ENCODE measurements at regions not wholly inside any gene's neighbourhood (a gene's known extent, or its start where the extent isn't known, plus 50 kb on each side); places are given as distances from the start of the nearest gene placed in this dataset.
A peak's percentile ranks its signal among the peaks of the same experiment; 100 is the strongest.

DNA sequence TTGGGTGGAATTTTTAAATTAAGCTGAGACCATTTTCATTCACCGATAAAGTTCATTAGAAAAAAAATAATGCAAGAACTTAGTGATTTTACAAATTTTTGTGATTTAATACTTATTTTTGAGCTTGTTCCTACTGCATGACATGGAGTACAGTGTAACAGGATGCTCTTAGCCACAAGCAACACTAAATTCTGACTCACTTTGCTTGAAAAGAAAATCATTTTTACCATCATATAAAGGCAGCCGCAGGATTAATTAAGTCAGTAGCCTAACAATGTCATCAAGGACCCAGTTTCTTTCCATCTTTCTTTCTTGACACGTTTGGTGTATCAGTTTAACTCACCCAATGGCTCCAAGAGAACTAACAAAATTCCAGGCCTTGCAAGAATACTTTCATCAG, 540.3 kb upstream of the LUZP2 start:
- no peak for DNase-seq

DNA sequence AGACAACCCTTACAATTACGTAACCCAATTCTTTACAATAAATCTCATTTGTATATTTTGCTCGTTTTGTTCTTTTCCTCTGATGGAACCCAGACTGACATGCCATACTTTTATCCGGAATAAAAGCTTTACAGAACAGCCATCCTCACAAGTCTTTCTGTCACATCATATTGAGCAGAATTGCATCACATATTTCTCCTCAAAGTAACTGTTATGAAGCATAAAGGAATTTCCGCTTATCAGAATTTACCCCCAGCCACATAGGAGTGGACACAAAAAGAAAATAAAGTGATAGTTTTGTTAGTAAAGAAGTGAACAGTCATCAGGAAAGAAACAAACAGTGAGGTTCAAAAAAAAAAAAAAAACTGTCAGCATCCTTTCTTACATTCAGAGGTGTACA, 539.5 kb upstream of the LUZP2 start:
- DNase-seq = peak; percentile 60

DNA sequence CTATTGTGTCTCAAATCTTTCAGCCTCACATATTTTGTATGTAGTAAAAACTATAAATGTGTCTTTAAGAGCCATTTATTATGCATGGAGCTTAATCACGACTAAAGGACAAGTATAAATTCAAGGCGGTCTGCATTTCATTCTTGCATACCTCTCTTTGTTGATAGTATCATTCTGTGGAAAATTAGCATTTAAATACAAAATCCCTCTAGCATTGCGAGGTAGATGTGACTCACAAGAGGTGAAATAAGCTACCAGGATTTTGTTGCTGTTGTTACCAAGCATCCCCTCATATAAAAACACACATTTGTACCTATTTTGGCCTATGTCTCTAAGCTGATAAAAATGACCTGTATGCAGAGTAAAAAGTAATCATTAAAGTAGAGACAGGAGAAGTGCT, 537.4 kb upstream of the LUZP2 start:
- no peak for DNase-seq

DNA sequence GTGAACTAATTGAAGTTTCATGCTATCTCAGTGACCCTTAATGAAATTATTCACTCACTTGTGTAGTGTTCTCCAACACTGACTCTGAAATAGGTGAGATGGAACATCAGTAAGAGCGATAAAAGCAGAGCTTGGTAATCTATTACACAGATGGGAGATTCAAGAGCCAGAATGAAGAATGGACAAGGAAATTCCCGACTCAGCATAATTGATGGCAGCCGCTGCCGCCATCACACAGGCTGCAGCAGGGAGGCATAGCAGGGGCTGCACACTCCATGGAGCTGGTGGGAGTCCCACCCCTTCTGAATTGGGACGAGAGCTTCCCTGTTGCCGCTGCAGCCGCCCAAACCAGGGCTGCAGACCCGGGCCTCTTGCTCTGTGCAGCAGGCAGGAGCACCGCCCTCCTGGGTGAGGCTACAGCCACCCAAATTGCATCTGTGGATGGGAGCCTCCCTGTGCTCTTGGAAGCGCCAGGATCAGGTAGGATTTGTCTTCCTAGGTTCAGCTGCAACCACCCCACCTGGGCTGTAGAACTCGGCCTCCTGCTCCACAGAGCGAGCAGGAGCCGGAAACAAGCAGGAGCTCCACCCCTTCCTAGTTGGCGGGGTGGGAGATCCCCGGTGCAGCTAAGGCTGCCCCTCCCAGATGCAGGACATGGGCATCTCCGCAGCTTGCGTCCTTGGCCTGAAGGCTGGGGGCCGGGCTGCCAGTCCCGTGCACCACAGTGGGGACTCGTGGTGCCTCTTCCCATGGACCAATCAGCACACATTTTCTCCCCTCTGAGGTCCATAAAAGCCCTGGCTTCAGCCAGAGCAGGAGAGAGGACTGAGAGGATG, 535.1 kb upstream of the LUZP2 start:
- DNase-seq = no peak

DNA sequence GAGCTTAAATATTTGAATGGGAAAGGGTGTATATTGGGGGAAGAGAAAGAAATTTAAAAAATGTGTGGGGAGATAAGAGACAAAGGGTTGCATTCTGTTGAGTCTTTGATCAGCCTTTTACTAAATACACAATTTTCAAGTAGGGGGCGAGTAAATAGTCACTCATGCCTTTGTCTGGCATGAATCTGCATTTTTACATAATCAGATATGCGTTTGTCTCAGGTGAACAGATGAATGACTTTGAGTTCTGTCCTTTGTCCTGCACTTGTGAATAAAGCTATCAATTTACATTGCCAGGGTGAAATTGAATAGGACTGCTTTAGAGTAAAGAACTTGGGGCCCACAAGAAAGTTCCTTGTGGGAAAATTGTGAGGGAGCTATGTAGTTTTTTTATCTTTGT, 523.6 kb upstream of the LUZP2 start:
- DNase-seq = no peak

DNA sequence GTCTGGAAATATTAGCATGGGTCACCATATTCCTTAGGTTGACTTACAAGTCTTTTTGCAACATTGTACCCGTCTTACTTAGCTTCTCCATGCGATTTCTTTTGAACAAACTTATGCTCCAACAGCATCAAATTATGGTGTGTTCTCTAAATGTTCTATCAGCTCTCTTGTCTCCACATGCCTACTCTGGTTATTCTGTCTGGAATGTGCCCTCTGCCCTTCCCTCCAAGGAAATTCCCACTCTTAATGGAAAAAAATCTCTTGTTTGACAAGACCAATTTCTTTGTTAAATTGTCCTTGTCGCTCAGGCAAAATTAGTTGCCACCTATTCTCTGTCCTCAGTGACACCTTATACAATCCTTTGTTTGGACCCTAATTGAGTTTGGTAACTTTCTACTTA, 522.8 kb upstream of the LUZP2 start:
- DNase-seq = peak; percentile 68

DNA sequence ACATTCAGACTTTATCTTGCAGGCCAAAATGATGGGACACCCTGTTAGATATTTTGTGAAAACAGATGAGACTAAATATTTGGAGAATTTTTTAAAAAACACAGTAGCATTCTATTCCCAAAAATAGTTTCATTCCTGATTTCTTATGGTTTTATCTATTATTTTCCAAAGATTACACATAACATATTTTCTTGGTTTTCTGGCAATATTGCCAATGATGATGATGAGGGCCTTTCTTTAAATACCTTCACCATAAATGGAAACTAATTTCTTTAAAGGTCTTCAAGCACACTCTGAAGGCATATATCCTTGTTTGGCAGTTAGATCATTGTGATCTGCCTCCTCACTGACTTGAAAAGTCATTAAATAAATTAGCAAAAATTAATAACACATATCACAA, 522.3 kb upstream of the LUZP2 start:
- peak; percentile 88 for DNase-seq

DNA sequence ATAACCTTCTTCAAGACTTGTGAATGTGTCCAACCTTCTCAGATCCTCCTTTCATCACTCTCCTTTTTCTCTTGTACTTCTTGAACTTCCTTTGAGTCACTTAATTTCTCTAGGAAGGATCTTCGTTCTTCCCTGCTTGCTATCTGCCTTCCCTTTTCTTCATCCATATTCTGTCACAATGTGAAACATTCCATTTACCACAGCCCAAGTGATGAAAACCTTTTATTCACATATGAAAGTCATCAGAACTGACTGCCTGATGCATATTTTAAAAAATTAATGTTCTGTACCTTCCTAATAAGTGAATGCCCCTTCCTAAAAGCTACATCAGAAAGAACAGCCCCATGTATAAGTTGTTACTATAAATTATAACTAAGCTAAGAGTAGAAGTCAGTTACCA, 520.4 kb upstream of the LUZP2 start:
- DNase-seq = peak; percentile 79

DNA sequence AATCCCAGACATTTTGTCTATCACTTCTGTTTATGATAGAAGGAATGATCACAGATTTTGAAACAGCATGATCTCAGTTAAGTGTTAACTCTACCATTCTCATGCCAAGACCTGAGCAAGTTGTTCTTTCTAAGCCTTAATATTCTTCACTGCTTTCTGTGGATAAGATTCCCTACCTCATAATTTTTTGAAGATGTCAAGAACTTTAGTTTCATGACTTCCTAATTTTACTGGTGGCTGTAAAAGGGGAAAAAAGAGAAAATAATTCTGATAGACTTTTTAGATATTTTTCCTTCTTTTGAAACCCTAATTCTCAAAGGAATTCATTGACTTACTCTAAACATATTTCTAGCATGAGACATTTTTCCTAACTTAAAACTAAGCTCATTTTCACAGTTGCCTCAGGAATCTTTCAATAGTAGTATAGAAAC, 520.0 kb upstream of the LUZP2 start:
- DNase-seq = peak; percentile 76

DNA sequence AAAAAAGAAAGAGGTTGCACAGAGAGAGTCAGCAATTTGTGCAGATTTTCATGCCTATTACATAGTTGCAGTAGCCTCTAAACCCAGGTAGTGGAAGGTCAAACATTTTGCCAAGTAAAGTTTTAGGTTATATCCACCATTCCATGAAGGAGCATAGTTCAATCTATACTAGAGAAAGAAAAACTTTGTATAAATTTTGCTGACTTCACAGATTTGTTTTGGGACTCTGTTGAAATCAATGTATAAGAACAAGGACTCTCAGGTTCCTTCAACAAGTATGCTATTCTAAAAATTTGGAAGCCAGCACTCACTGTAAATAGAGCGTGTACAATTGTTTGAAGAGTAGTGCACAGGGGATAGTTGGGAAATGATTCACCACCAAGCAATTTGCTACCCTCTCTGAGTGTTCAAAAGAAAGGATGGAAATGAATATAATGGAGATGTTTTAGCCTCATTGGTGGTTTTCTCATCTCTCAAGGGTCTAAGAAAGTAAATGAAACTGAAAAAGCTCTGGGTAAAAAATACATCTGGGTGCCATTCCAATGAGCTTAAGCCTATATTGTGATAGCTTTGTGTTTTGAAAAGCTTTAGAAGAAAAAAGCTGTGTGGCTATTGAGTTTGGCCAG, 508.4 kb upstream of the LUZP2 start:
- DNase-seq = peak; percentile 94

DNA sequence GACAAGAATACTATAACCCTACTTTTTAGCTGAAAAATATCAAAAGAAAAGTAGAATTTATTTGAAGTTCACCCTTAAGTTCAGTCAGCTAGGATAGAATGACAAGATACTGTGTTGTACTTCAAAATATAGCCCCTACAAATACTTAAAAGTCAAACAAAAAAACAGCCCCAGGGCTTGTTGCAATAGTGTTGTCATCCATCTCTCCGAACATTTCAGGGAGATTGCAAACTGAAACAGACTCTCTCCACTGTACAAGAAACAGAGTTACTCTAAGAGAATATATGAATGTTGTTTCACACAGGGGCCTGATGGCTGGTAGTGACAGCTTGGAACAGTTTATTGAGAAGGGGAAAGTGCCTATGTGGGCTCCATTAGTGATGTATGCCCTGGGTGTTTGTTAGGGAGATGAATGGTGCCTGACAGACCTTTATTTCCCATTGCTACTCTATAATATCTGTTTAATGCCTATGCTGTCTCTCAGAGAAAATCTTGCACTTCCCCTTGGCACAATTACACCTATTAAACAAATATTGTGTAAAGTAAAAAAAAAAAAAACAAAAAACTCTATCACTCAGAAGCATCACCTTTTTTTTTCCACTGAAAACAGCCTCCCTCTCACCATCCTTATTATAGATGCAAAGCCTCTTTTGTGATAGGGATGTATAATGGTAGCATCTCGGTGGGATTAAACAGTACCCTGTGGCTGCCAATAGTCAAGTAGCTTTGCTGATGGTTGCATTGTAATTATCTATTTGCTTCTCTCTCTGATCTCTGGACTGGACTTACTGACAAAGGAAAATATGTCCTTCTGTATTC, 506.3 kb upstream of the LUZP2 start:
- peak; percentile 48 for DNase-seq

DNA sequence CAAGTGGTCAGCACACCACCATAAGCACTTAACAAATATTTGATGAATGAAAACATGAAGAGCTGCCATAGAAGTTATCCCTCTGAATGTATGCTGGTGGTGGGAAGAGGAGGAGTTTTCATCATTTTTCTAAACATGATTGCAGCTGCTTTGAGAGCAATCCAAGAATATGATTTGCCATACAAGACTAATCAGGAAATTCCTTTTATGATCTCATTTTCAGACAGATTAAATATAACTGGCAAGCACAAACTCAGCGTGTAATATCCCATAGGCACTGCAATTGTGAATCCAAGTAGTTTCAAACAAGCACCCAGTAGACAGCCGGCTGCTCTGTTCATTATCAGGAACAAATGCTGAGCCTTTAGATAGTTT, 505.7 kb upstream of the LUZP2 start:
- DNase-seq = peak; percentile 95

DNA sequence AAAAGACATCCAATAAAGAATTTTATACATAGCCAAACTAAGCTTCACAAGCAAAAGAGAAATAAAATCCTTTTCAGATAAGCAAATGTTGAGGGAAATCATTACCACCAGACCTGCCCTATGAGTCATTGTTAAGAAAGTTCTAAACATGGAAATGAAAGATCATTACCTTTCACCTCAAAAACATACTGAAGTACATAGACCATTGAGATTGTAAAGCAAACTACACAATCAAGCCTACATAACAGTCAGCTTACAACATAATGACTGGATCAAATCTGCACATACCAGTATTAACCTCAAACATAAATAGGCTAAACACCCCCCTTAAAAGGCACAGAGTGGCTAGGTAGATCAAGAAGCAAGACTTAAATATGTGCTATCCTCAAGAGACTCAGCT, 501.0 kb upstream of the LUZP2 start:
- DNase-seq = no peak

DNA sequence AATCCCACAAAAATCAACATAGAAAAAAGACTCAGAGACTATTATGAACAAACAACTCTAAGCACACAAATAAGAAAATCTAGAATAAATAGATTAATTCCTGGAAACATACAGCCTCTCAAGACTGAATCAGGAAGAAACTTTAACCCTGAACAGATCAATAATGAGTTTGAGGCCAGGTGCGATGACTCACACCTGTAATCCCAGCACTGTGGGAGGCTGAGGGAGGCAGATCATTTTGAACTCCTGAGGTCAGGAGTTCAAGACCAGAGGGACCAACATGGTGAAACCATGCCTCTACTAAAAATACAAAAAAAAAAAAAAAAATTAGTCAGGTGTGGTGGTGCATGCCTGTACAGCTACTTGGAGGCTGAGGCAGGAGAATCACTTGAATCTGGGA, 499.5 kb upstream of the LUZP2 start:
- no peak for DNase-seq

DNA sequence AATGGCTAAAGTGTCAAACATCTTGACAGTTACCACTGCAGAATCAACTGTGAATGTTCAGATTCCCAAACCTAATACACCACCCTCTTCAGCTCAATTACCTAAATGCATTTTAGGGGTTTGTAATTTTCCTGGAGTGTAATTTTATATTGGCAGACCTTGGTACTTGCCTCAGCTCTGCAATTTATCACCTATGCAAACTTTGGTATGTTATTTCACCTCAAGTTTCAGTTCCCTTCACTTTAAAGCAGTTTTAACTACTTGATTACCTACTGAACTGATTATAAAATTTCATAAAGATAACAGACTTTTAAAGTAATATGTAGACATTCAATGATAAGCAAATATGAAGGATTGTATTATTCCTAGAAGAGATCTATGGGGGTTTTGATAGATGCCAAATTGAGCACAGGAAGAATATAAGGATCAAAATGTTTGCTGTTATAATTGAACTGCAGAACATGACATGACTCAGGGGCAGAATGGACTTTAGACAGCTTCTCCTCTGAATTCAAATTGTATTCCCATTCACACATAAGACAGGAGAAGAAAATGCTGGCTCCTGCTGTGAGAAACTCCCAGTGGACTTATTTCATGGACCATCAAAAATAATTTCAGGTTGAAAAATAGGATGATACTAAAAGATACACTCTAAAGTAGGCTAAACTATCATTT, 491.5 kb upstream of the LUZP2 start:
- no peak for DNase-seq

DNA sequence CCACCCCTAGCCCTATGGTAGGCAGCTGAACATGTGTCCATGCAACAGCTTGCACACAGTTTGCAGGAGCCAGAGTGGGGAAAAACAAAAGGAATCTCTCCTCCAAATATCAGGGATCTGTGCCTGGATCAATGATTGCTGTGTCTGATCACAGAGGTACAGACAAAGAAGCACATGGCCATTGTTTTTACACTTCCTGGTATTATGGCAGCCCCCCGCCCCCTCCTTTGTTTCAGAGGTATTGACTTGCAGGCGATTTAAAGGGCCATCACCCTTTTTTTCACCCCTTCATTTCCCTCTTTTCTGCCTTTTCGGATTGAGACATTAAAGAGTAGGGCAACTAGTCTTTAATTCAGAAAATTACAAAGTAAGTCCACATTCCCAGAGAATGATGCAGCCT, 453.0 kb upstream of the LUZP2 start:
- DNase-seq = no peak

DNA sequence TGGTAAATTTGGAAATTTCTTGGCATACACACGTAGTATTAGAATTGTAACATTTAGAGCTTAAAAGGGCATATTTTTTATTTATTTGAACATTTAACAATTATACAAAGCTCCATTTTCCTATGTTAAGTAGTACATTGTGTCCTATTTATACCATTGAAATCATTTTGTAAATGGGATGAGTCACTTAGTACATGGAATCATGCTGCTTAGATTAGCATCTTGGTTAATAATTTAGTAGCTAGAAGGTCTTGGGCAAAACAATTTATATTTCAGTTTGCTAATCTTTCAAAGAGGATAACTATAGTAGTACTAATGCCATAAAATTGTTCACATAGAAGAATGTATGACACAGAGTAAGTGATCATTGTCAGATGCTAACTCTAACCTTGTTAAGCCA, 450.1 kb upstream of the LUZP2 start:
- no peak for DNase-seq

DNA sequence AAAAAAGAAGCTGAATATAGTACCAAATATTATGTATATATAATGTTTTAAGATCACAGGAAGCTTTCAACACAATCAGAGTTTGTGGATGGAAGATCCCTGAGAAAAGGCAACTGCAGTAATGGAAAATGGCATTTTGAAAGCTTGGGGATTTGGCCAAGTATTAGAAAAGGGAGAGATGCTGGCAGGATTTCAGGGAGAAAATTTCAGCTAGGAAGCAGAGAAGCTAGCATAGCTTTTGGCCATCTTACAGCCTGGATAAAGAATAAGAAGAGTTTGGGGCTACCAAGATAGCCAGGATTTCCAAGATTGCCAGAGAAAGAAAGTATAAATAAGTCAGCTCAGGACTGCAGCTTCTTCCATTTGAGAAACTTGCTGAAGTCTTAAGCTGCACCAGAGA, 440.8 kb upstream of the LUZP2 start:
- no peak for DNase-seq

DNA sequence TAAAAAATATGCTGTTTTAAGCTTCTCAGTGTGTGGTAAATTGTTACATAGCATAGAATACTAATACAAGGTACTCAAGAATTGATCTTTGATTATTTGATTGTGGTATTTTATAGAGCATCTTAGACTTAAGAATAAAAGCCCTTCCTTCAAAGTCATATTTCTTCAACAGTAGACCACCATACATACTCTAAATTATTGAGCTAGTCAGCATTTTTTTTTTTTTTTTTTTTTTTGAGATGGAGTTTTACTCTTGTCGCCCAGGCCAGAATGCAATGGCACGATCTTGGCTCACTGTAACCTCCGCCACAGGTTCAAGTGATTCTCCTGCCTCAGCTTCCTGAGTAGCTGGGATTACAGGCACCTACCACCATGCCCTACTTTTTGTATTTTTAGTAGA, 436.7 kb upstream of the LUZP2 start:
- DNase-seq = no peak

DNA sequence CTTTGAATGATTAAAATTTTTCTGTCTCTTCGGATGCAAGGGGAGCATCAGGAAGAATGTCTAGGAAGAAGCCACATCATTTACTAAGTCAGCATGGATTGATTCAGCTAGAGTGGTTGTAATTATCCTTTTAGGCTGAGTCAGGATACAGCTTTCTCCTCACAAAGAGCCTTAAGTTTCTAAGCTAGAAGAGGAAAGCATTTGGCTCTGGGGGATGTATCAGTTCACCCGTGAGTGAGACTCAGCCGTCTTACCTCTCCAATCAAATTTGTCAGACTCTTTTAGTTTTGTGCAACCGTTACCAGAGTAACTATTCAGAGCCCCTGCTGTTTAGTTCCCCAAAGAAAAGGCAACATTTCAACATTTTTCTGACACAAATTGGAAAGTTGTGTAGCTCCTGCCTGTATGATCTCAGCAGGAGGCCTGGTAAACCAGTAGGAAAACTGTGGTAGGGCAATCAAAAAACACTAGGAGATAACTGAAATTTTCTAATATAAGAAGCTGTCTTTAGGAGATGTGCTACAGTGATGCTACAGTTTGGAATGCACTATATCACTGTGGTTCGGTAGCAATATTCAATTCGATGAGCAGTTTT, 432.4 kb upstream of the LUZP2 start:
- peak; percentile 73 for DNase-seq

DNA sequence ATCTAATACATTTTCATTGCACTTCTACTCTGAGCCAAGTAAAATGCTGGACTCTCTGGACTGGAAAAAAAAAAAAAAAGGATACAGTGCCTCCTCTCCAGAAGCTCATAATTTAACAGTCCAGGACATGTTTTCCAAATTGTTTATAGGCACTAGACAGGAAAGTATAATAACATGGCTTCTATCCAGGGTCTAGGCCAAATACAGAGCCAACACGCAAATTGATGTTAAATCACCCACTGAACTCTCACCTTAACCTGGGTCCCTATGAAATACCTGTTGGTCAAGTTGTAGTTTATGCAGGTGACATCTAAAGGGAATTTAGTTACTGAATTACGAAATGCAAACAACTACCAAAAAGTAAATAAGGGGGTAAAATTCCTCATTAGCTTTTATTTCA, 428.7 kb upstream of the LUZP2 start:
- DNase-seq = no peak

DNA sequence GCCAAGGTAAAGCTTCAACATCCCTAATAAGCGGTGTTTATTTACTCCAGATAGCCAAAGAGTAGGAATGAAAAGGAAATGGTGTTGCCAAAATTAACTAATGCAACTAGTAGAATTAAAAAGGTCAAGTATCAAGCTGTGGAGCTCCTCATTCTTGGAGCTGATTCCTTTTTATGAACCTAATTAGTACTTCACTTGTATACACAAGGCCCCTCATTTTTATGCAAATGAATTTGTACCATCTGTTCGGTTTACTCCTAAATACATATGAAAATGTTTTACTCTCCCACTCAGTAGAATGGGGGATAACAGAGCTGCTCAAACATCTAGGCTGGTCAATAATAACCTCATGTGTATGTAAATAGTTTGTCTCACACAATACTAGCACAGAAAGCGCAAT, 426.4 kb upstream of the LUZP2 start:
- DNase-seq = no peak

DNA sequence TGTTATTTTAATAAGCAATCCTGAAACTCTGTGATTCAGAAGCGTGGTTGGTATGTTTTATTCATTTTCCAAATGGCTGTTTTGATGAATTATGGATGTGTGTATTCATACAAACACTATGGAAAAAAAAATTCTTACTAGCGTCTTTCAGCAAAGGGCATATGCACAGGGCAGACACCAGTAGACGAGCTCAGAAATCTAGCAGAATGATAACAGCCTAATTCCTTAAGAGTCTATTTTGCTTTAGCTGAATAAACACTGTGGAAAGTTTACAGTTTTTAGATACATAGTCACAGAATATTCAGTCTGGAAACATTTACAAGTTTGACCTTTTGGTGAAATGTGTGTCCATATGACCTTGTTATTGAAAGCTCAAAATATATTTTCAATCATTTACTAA, 418.8 kb upstream of the LUZP2 start:
- no peak for DNase-seq
